ENCODE measurements at regions not wholly inside any gene's neighbourhood (a gene's known extent, or its start where the extent isn't known, plus 50 kb on each side); places are given as distances from the start of the nearest gene placed in this dataset.

DNA sequence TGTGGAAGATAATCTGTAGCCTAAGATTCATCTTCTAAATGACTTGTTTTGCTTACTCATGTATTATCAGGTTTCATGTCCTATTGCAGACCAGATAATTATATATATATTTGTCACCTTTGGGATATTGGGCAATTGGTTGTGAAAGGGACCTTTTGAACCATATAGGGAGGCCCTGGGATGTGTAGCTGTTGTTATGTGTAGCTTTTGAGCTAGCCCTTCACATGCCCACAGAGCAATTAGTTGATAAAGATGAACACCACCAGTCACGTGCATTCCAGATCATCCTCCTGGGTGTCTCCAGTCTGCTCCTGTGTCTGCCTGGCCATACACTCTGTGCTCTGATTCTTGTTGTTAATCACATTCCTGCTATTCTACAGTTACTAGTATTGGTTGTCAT, 431.2 kb upstream of the FBXO33 start:
- Histone ChIP-seq H3K36me3 (no peaks in the 10 kb centered on the region), H3K4me1 (no peaks in the 10 kb centered on the region), H3K9me3 (no peaks in the 10 kb centered on the region), H3K27ac (no peak overlapping the region), H3K27me3 (replicated peaks in 1 of 7) (no peaks in the 10 kb centered on the region), H3K4me3 (no peak overlapping the region)
- intact Hi-C loops (cut with DNase I; ENCODE audit: low total_unique reads) = no loop called here
- TF ChIP-seq, protein P1, sequence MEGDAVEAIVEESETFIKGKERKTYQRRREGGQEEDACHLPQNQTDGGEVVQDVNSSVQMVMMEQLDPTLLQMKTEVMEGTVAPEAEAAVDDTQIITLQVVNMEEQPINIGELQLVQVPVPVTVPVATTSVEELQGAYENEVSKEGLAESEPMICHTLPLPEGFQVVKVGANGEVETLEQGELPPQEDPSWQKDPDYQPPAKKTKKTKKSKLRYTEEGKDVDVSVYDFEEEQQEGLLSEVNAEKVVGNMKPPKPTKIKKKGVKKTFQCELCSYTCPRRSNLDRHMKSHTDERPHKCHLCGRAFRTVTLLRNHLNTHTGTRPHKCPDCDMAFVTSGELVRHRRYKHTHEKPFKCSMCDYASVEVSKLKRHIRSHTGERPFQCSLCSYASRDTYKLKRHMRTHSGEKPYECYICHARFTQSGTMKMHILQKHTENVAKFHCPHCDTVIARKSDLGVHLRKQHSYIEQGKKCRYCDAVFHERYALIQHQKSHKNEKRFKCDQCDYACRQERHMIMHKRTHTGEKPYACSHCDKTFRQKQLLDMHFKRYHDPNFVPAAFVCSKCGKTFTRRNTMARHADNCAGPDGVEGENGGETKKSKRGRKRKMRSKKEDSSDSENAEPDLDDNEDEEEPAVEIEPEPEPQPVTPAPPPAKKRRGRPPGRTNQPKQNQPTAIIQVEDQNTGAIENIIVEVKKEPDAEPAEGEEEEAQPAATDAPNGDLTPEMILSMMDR (IDR thresholded peaks at IDR 0.05 in 8 of 11, conservative IDR thresholded peaks at IDR 0.05 in 3 of 11) = no peak
- TF ChIP-seq POLR2AphosphoS5 (IDR thresholded peaks at IDR 0.05) (no peak), POLR2A (IDR thresholded peaks at IDR 0.05) (no peak)
- WGBS, 5 donors = 69 to 89% (median 83%) methylated on average over 1 of the region's 1 CpG
- no peak for DNase-seq

- TF ChIP-seq, protein P1 (IDR thresholded peaks at IDR 0.05 in 8 of 11, conservative IDR thresholded peaks at IDR 0.05 in 3 of 11) = no peak
- no peak for TF ChIP-seq POLR2A (IDR thresholded peaks at IDR 0.05)
- TF ChIP-seq POLR2AphosphoS5 (IDR thresholded peaks at IDR 0.05) = no peak
- no peaks in the 10 kb centered on the region for H3K4me1 ChIP-seq
- no peaks in the 10 kb centered on the region for H3K36me3 ChIP-seq
- DNase-seq = no peak
- intact Hi-C loops (cut with DNase I; ENCODE audit: low total_unique reads) = no loop called here
- no peaks in the 10 kb centered on the region for H3K27me3 ChIP-seq (replicated peaks in 1 of 7)
- H3K27ac ChIP-seq = no peak overlapping the region
- H3K9me3 ChIP-seq = no peaks in the 10 kb centered on the region
- no peak overlapping the region for H3K4me3 ChIP-seq
- WGBS, 5 donors = 50 to 68% (median 65%) methylated on average over 2 of the region's 2 CpGs
Measured at GRCh38 chr14:39861696-39862095, 429.5 kb upstream of the FBXO33 start.

DNA sequence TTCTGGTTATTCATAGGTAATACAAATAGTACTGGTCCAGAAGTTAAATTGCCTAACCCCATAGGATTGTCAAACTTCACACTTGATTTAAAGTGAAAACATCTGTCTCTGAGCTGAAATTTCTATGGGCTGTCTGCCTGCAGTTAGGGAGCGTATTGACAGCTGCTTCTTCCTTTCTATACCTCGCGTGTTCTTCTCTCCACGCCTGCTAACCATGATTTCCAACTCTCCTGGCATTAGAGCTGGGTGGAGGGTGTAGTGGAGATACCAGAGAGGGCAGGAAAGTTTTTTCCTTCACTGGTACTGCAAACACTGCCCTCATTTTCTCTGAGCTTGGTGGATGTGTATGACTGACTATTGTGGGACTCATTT, 429.0 kb upstream of the FBXO33 start:
- no peaks in the 10 kb centered on the region for H3K4me1 ChIP-seq
- H3K27me3 ChIP-seq (replicated peaks in 1 of 7) = no peaks in the 10 kb centered on the region
- H3K36me3 ChIP-seq = no peaks in the 10 kb centered on the region
- intact Hi-C loops (cut with DNase I; ENCODE audit: low total_unique reads) = no loop called here
- no peaks in the 10 kb centered on the region for H3K9me3 ChIP-seq
- no peak overlapping the region for H3K4me3 ChIP-seq
- TF ChIP-seq POLR2AphosphoS5 (IDR thresholded peaks at IDR 0.05) = no peak
- no peak for TF ChIP-seq POLR2A (IDR thresholded peaks at IDR 0.05)
- TF ChIP-seq, protein P1 (IDR thresholded peaks at IDR 0.05 in 8 of 11, conservative IDR thresholded peaks at IDR 0.05 in 3 of 11) = no peak
- DNase-seq = no peak
- 53 to 82% (median 69%) methylated on average over 4 of the region's 4 CpGs for WGBS, 5 donors
- no peak overlapping the region for H3K27ac ChIP-seq

DNA sequence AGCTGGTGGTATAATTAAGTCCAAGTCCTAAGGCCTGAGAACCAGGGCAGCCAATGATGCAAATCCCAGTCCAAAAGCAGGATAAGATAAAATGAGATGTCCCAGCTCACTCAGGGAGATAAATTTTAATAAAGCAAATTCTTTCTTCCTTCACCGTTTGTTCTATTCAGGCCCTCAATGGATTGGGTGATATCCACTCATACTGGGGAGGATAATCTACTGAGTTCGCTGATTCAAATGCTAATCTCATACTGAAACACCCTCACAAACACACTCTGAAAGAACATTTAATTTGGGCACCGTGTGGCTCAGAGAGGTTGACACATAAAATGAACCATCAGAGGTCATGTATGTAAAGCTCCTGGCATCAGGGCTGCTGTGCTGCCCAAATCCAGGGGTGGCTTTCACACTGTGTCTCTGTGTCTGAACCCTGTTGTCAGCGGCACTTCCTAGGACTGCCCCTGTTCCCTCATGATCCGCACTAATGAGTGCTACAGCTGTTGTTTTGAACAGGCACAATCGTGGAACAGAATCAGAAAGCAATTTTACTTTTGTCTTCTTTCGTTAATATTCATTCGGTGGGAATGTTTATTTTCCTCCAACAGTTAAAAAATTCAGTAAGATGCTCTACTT, 428.5 kb upstream of the FBXO33 start:
- no peak for TF ChIP-seq POLR2A (IDR thresholded peaks at IDR 0.05)
- no peak for TF ChIP-seq POLR2AphosphoS5 (IDR thresholded peaks at IDR 0.05)
- TF ChIP-seq, protein P1 (IDR thresholded peaks at IDR 0.05 in 8 of 11, conservative IDR thresholded peaks at IDR 0.05 in 3 of 11) = no peak
- 65 to 75% (median 71%) methylated on average over 8 of the region's 8 CpGs for WGBS, 5 donors
- DNase-seq = no peak
- Histone ChIP-seq H3K9me3 (no peaks in the 10 kb centered on the region), H3K27ac (no peak overlapping the region), H3K36me3 (no peaks in the 10 kb centered on the region), H3K4me1 (no peaks in the 10 kb centered on the region), H3K27me3 (replicated peaks in 1 of 7) (no peaks in the 10 kb centered on the region), H3K4me3 (no peak overlapping the region)
- intact Hi-C loops (cut with DNase I; ENCODE audit: low total_unique reads) = no loop called here
